Activated gamma-delta T cell treated with Interleukin-2 at 50 U/mL for 16 hours (primary cell): ENCODE measurements at regions not wholly inside any gene's neighbourhood (a gene's known extent, or its start where the extent isn't known, plus 50 kb on each side); places are given as distances from the start of the nearest gene placed in this dataset.
"Not testable (repeated sequence)": the region's sequence is repeated elsewhere in the genome, so short reads cannot be mapped to it uniquely, and the experiment has no call there.

Experiments used
- DNase-seq: peaks from one replicate; pipeline ENCODE4 v3.0.0-alpha.2; 2020

GRCh38 chr18:10256276-10256675, 198.2 kb upstream of the APCDD1 start:
- DNase-seq: not testable (repeated sequence)

GRCh38 chr18:10258836-10259474, 195.5 kb upstream of the APCDD1 start:
- DNase-seq: no peak

GRCh38 chr18:10259901-10260300, 194.5 kb upstream of the APCDD1 start:
- no peak for DNase-seq

GRCh38 chr18:10261344-10262276, 192.8 kb upstream of the APCDD1 start:
- DNase-seq: no peak

- DNase-seq: no peak
These were observed 191.9 kb upstream of the APCDD1 start for GRCh38 chr18:10262566-10262965.

GRCh38 chr18:10264260-10264659, 190.2 kb upstream of the APCDD1 start:
- DNase-seq: no peak

- no peak for DNase-seq
These were observed 188.7 kb upstream of the APCDD1 start for GRCh38 chr18:10265560-10266333.

- no peak for DNase-seq
These were observed 188.2 kb upstream of the APCDD1 start for GRCh38 chr18:10266334-10266590.

GRCh38 chr18:10269261-10269660, 185.2 kb upstream of the APCDD1 start:
- DNase-seq: no peak

GRCh38 chr18:10270151-10270571, 184.3 kb upstream of the APCDD1 start:
- DNase-seq: no peak

- DNase-seq: no peak
These were observed 183.0 kb upstream of the APCDD1 start for GRCh38 chr18:10271481-10271880.

GRCh38 chr18:10274301-10274700, 180.1 kb upstream of the APCDD1 start:
- DNase-seq: no peak

GRCh38 chr18:10275486-10275885, 178.9 kb upstream of the APCDD1 start:
- no peak for DNase-seq

- DNase-seq: no peak
These were observed 176.2 kb upstream of the APCDD1 start for GRCh38 chr18:10278265-10278664.

- no peak for DNase-seq
These were observed 175.0 kb upstream of the APCDD1 start for GRCh38 chr18:10279471-10279870.

- no peak for DNase-seq
These were observed 174.4 kb upstream of the APCDD1 start for GRCh38 chr18:10279905-10280644.

GRCh38 chr18:10284540-10285282, 169.7 kb upstream of the APCDD1 start:
- DNase-seq: no peak

GRCh38 chr18:10285283-10285640, 169.2 kb upstream of the APCDD1 start:
- DNase-seq: no peak

- no peak for DNase-seq
These were observed 167.8 kb upstream of the APCDD1 start for GRCh38 chr18:10286580-10287150.

GRCh38 chr18:10289251-10289650, 165.2 kb upstream of the APCDD1 start:
- no peak for DNase-seq

- no peak for DNase-seq
These were observed 164.3 kb upstream of the APCDD1 start for GRCh38 chr18:10289951-10290637.
